ENCODE measurements at regions not wholly inside any gene's neighbourhood (a gene's known extent, or its start where the extent isn't known, plus 50 kb on each side); places are given as distances from the start of the nearest gene placed in this dataset.

DNA sequence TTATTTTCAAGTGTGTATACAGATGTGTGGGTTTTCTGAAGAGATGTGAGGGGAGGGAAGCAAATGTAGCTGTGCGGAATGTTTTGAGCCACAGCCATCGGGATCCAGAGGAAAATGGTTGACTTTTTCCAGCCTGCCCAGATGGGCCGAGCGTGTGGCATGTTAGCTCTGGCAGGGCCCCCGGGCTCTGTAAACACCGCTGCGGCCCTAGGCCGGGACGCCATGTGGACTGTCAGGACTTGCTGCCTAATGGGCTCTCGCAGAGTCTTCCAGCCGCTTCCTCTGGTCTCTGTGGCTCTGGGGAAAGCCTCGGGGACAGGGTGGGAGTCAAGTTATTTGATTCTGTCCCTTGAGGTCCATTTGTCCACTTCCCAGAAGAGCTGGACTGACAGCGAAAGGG is 109.6 kb upstream of the PTCH1 start:
- Histone ChIP-seq H3K9me3 (ENCODE audit: control extremely low read depth in 1 of 3, control insufficient read depth in 2 of 3, insufficient read depth in 1 of 3, low read length in 2 of 3) (peaks cover 0 to 9% (median 0%) of the 10 kb centered on the region in 3 donors), H3K79me2 (ENCODE audit: control insufficient read depth, insufficient read depth, low read length) (no peaks in the 10 kb centered on the region), H3K27ac (ENCODE audit: low read length in 2 of 2) (no peak overlapping the region), H3K4me2 (replicated peaks; ENCODE audit: low read depth, low read length, poor library complexity, severe bottlenecking) (no peak overlapping the region), H3K9ac (ENCODE audit: low read length) (no peak overlapping the region), H2AFZ (ENCODE audit: insufficient read depth, low read depth, low read length, poor library complexity, severe bottlenecking) (no peak overlapping the region), H4K20me1 (ENCODE audit: control insufficient read depth, insufficient read depth, low read length, poor library complexity, severe bottlenecking) (no peaks in the 10 kb centered on the region), H3K36me3 (replicated peaks in 1 of 2; ENCODE audit: control extremely low read depth in 1 of 2, control insufficient read depth in 1 of 2, extremely low read depth in 1 of 2, insufficient read depth in 2 of 2, low read length in 1 of 2) (no peaks in the 10 kb centered on the region), H3K27me3 (replicated peaks in 1 of 4; ENCODE audit: control extremely low read depth in 1 of 4, control insufficient read depth in 3 of 4, insufficient read depth in 4 of 4, low read length in 3 of 4) (peaks cover 0 to 8% (median 2%) of the 10 kb centered on the region in 4 experiments), H3K4me3 (ENCODE audit: control extremely low read depth in 1 of 5, extremely low read depth in 1 of 5, insufficient read depth in 1 of 5, low read depth in 2 of 5, low read length in 4 of 5) (no peak overlapping the region), H3K4me1 (ENCODE audit: control insufficient read depth in 2 of 2, insufficient read depth in 2 of 2, low read length in 2 of 2) (no peaks in the 10 kb centered on the region)
- intact Hi-C loops (cut with micrococcal nuclease) = no loop called here
- TF ChIP-seq, protein P1, sequence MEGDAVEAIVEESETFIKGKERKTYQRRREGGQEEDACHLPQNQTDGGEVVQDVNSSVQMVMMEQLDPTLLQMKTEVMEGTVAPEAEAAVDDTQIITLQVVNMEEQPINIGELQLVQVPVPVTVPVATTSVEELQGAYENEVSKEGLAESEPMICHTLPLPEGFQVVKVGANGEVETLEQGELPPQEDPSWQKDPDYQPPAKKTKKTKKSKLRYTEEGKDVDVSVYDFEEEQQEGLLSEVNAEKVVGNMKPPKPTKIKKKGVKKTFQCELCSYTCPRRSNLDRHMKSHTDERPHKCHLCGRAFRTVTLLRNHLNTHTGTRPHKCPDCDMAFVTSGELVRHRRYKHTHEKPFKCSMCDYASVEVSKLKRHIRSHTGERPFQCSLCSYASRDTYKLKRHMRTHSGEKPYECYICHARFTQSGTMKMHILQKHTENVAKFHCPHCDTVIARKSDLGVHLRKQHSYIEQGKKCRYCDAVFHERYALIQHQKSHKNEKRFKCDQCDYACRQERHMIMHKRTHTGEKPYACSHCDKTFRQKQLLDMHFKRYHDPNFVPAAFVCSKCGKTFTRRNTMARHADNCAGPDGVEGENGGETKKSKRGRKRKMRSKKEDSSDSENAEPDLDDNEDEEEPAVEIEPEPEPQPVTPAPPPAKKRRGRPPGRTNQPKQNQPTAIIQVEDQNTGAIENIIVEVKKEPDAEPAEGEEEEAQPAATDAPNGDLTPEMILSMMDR (IDR thresholded peaks at IDR 0.05) = no peak
- TF ChIP-seq EZH2 (IDR thresholded peaks at IDR 0.05; ENCODE audit: borderline replicate concordance, insufficient read depth, low read depth, low read length, poor library complexity, severe bottlenecking) = no peak
- ChIA-PET CTCF (no interaction called here), POLR2A (no interaction called here)
- Mint-ChIP-seq H3K4me3 (no peak overlapping the region), H3K9me3 (ENCODE audit: insufficient read depth) (no peaks in the 10 kb centered on the region), H3K27me3 (peaks cover 27% of the 10 kb centered on the region), H3K4me1 (no peaks in the 10 kb centered on the region), H3K27ac (no peak overlapping the region)
- WGBS (ENCODE audit: insufficient coverage) = 88% methylated on average over 13 of the region's 13 CpGs
- ATAC-seq (ENCODE audit: low read depth) = no peak
- DNase-seq = no peak

GRCh38 chr9:95623640-95624039 is 106.9 kb upstream of the PTCH1 start:
- Histone ChIP-seq H3K4me2 (replicated peaks; ENCODE audit: low read depth, low read length, poor library complexity, severe bottlenecking) (no peak overlapping the region), H3K79me2 (ENCODE audit: control insufficient read depth, insufficient read depth, low read length) (no peaks in the 10 kb centered on the region), H3K9me3 (ENCODE audit: control extremely low read depth in 1 of 3, control insufficient read depth in 2 of 3, insufficient read depth in 1 of 3, low read length in 2 of 3) (peaks cover 0 to 9% (median 0%) of the 10 kb centered on the region in 3 donors), H3K27me3 (replicated peaks in 1 of 4; ENCODE audit: control extremely low read depth in 1 of 4, control insufficient read depth in 3 of 4, insufficient read depth in 4 of 4, low read length in 3 of 4) (peaks cover 0 to 8% (median 2%) of the 10 kb centered on the region in 4 experiments), H3K9ac (ENCODE audit: low read length) (no peak overlapping the region), H3K27ac (ENCODE audit: low read length in 2 of 2) (no peak overlapping the region), H4K20me1 (ENCODE audit: control insufficient read depth, insufficient read depth, low read length, poor library complexity, severe bottlenecking) (no peaks in the 10 kb centered on the region), H3K36me3 (replicated peaks in 1 of 2; ENCODE audit: control extremely low read depth in 1 of 2, control insufficient read depth in 1 of 2, extremely low read depth in 1 of 2, insufficient read depth in 2 of 2, low read length in 1 of 2) (no peaks in the 10 kb centered on the region), H3K4me1 (ENCODE audit: control insufficient read depth in 2 of 2, insufficient read depth in 2 of 2, low read length in 2 of 2) (no peaks in the 10 kb centered on the region), H2AFZ (ENCODE audit: insufficient read depth, low read depth, low read length, poor library complexity, severe bottlenecking) (no peak overlapping the region), H3K4me3 (ENCODE audit: control extremely low read depth in 1 of 5, extremely low read depth in 1 of 5, insufficient read depth in 1 of 5, low read depth in 2 of 5, low read length in 4 of 5) (no peak overlapping the region)
- ChIA-PET CTCF (no interaction called here), POLR2A (no interaction called here)
- TF ChIP-seq, protein P1 (IDR thresholded peaks at IDR 0.05) = no peak
- no peak for TF ChIP-seq EZH2 (IDR thresholded peaks at IDR 0.05; ENCODE audit: borderline replicate concordance, insufficient read depth, low read depth, low read length, poor library complexity, severe bottlenecking)
- Mint-ChIP-seq H3K27ac (no peak overlapping the region), H3K4me3 (no peak overlapping the region), H3K4me1 (no peaks in the 10 kb centered on the region), H3K9me3 (ENCODE audit: insufficient read depth) (no peaks in the 10 kb centered on the region), H3K27me3 (peaks cover 29% of the 10 kb centered on the region)
- ATAC-seq (ENCODE audit: low read depth) (no peak), DNase-seq (no peak)
- intact Hi-C loops (cut with micrococcal nuclease) = no loop called here
- no CpG with 5 or more reads among the region's 4 CpGs for WGBS (ENCODE audit: insufficient coverage)
